GM21360 (cell line): ENCODE measurements at regions not wholly inside any gene's neighbourhood (a gene's known extent, or its start where the extent isn't known, plus 50 kb on each side); places are given as distances from the start of the nearest gene placed in this dataset.
A peak's percentile ranks its signal among the peaks of the same experiment; 100 is the strongest.
"Not testable (repeated sequence)": the region's sequence is repeated elsewhere in the genome, so short reads cannot be mapped to it uniquely, and the experiment has no call there.

Experiments
- ATAC-seq: cut with Tn5 transposase; IDR thresholded peaks from one replicate; pipeline ENCODE4 v1.9.1; 2021; ENCODE audit warnings: mild to moderate bottlenecking, moderate library complexity; ENCODE audit not compliant: unreplicated experiment

GRCh38 chr9:129416821-129417539, 203.9 kb downstream of the C9orf50 start:
- ATAC-seq = no peak

GRCh38 chr9:129415942-129416651, 204.8 kb downstream of the C9orf50 start:
- ATAC-seq = no peak

DNA sequence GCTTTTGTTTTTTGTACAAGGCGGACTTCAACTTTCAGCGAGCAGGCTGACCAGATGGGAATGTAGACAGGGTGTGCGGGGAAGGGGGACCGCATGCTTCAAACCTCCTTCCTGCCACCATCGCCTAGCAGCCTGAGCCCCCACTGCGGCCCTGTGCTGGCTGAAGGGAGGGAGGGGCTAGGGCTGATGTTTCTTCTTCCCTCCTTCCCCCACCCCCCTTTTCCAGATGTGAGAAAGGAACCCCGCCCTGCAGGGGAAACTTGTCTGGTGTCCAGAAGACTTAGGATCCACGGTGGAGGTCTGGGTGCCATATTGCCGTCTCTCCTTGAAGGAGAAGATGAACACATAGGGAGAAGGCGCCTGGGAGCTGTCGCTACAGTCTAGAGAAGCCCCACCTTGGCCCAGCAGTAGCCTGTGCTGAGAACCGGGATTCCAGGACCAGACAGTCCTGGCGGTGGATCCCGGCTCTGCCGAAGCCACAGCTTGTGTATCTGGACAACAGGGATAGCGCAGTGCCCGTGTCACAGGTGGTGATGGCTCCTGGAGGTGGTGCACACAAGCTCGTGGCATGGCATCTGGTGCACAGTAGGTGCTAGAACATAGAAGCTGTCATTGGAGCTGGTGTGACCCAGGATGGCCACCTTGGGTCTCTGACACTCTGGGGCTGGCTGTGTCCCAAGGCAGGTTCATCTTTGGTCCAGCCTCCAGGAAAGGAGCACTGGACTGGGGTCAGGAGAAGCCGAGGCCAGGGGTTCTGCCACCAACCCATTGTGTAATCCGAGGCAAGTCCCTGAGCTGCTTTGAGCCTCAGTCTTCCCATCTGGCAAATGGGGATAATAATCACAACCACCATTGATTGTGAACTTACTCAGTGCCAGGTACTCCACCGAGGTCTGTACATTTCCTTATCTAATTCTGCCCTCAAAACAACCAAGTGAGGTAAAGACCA, 205.6 kb downstream of the C9orf50 start:
- ATAC-seq = no peak

GRCh38 chr9:129414377-129414992, 206.4 kb downstream of the C9orf50 start:
- ATAC-seq = no peak

- peak; percentile 80 for ATAC-seq
Measured at GRCh38 chr9:129413537-129414376, 207.1 kb downstream of the C9orf50 start.

DNA sequence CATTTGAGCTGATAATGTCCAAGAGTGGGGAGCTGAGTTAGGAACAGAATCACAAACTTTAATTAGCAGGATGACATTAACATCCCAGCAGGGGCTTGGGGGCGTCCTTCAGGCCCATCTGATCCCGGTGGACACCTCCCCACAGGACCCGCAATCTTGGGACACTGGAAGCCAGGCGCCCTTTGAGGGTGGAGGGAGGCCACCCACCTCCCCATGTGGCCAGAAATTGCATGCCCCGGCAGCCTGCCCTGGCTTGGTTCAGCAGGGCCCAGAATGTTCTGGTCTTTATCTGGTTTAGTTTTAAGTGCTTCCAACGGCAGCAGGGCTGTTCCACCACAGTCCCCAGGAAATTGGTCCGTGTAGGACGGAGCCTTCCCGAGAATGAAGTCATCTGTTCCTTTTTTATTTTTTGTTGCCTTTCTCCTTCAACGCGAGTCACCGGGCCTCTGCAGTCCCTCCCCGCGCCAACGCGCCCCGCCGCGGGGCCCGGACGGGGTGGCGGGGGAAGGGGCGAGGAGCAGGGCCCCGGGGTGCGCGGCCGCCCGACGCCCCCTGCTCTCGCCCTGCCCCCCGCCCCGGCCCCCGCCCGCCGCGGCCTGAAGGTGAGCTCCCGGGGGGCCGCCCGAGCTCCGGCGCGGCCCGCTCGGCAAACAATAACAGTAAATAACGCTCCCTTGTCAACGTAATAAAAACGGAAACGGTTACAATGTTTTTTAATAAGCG, 207.9 kb downstream of the C9orf50 start:
- ATAC-seq = peak; percentile 17

GRCh38 chr9:129412176-129412813, 208.6 kb downstream of the C9orf50 start:
- ATAC-seq = not testable (repeated sequence)

- no peak for ATAC-seq
Measured at GRCh38 chr9:129411501-129412175, 209.3 kb downstream of the C9orf50 start.

DNA sequence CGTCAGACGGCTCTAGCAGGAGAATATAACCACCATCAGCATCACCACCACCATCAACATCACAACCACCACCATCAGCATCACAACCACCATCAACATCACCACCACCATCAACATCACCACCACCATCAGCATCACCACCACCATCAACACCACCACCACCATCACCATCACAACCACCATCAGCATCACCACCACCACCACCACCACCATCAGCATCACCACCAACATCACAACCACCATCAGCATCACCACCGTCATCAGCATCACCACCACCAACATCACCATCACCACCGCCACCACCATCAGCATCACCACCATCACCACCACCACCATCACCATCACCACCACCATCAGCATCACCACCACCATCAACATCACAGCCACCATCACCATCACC, 210.7 kb downstream of the C9orf50 start:
- ATAC-seq = no peak

GRCh38 chr9:129408535-129409215, 212.2 kb downstream of the C9orf50 start:
- no peak for ATAC-seq

DNA sequence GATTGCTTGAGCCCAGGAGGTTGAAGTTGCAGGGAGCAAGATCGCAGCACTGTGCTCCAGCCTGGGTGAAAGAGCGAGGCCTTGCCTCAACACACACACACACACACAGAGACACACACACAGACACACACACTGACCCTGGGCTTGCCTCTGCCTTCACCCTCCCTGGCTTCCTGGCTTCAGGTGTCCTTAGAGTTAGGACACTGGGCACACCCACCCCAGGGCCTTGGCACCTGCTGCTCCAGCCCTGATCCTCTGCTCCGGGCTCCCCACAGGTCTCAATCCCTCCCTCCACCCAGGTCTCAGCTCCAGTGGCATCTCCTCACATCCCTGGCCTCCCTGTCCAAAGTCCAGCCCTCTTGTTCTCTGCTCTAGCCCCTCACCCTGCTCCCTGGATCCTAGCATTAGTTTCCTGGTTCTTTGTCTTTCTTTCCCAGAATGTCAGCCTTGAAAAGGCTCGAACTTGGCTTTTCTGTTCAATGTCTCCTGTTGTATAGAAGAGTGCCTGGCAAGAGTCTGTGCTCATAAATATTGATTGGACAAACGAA, 212.9 kb downstream of the C9orf50 start:
- no peak for ATAC-seq

DNA sequence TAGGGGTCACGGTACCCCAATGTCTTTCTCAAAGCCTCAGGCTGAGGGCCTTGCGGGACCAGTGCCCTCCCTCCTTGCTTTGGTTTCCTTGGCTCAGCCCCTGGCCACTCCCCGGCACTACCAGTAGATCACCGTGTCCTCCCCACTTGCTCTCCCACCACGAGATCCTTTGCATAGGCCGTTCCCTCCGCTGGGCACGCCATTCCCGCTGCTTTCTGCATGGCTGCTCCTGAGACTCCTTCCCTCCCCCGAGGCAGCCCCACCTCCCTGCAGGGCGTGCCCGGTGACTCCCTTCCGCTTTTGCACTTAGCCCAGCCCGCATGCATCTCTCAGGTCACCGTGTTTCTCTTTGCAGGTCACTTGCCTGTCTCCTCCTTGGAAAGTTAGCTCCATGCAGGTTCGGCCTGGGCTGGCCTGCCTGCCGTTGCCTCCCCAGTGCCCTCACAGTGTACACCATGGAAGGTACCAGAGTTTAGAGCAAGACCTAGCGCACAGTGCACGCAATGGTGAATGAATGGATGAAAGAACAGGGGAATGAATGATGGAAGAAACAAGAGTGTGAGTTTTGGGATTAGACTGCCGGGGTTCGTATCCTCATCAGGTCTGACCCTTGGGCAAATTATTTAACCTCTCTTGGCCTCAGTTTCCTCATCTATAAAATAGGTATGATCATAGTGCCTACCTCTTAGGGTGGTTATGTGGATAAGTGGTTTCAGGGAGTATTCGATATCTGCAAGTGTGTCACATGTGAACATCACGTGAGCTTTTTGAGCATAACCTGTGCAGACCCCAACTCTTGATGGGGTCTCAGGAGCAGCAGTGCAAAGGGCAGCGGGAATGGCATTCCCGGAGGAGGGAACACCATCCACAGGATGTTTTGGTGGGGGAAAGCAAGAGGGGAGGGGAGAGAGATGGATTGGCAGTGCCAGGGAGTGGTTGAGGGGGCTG, 214.3 kb downstream of the C9orf50 start:
- ATAC-seq = no peak

- no peak for ATAC-seq
Measured at GRCh38 chr9:129405827-129406213, 215.1 kb downstream of the C9orf50 start.

DNA sequence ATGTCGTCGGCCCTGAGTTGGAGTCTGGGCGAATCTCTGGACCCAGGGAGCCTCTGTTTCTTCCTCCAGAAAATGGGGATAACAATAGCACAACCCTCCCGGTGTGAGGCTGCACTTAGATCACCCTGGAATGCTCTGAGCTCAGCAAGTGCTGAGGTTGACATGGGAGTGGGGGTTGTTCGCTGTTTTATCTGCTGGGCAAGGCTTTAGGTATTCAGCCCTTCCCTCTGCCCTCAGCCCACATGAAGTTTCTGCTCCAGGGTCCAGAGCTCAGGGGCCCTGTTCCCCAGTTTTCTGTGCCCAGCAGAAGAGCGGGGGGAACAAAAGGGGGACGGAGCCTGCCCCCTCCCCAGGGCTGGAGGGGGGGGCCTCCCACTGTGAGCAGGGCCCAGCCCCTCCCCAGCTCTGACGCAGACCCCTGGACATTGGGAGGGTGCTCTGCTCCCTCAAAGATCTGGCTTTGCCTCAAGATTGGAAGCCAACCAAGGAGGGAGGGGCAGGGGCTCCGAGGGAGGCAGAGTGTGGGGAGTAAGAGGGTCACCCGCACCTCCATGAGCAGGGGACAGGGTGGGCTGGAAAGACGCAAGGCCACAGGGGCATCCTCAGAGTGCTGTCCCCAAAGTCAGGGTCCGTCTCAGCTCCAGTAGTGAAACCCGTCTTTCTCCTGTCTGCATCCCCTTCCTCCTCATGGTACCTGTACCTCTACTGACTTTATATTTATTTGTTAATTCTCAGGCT, 215.6 kb downstream of the C9orf50 start:
- ATAC-seq = no peak

- ATAC-seq = no peak
Measured at GRCh38 chr9:129404621-129405020, 216.3 kb downstream of the C9orf50 start.
